HG02642 (cell line): ENCODE measurements at regions not wholly inside any gene's neighbourhood (a gene's known extent, or its start where the extent isn't known, plus 50 kb on each side); places are given as distances from the start of the nearest gene placed in this dataset.
"Not testable (repeated sequence)": the region's sequence is repeated elsewhere in the genome, so short reads cannot be mapped to it uniquely, and the experiment has no call there.

Source experiments
- ATAC-seq: cut with Tn5 transposase; IDR thresholded peaks from one replicate; pipeline ENCODE4 v1.9.1; 2021; ENCODE audit warnings: mild to moderate bottlenecking; ENCODE audit not compliant: unreplicated experiment, poor library complexity

GRCh38 chr10:121338206-121338980, 259.9 kb downstream of the FGFR2 start:
- no peak for ATAC-seq

DNA sequence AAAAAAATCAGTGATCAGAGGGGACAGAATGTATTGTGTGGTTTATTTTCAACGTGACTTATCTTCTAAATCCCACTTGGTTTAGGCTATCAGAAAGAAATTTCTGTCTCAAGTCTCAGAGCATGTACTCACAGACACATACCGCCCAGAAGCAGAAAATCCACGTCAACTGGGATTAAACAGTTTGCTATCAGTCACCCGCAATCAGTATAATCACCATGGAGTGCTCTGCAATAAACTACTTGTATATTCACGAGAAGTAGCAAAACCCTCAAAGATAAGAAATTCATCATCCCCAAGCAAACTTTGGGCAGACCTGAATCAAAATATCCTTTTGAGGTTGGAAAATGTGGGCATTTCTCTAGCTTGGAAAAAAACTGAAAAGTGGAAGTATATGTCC, 259.1 kb downstream of the FGFR2 start:
- ATAC-seq, result no peak

GRCh38 chr10:121340271-121340831, 257.9 kb downstream of the FGFR2 start:
- no peak for ATAC-seq

- no peak for ATAC-seq
Measured at GRCh38 chr10:121351540-121351939, 246.7 kb downstream of the FGFR2 start.

DNA sequence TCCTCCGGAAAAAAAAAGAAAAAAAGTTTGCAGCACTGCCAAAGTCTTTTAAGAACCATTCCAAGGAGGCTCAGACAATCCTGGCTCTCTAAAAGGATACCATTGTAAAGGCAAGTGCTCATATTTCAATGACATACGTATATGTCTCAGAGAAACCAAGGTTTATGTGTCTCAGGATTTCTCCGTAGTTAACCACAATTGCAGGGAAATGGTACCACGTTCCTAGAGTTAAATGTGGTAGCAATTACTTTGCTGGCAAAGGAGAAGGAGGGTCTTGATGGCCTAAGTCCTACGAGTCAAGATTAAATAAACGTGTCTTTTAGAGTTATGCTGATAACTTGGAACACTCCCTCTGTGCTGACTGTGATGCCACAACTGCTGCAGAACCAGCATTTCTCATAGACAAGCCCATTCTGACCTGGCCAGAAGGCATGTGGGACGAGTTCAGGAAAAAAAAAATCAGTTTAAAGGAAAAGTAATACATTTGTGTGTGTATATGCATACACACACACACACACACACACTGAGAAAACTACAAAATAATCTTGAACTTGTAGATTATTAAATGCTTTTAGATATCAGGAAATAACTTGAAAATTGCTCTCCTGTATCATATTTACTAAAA, 245.9 kb downstream of the FGFR2 start:
- no peak for ATAC-seq

DNA sequence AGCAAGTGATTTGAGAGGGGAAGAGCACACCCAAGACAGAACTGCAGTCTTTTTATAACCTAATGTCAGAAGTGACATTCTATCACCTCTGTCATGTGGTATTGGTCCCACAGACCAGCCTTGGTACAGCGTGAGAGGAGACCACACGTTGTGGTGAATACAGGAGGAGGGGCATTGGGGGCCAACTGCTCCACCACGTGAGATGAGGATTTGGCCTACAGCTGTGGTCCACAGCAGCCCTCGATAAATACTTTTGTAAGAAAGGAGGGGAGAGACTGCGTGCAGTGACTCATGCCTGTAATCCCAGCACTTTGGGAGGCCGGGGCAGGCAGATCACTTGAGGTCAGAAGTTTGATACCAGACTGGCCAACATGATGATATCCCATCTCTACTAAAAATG, 243.1 kb downstream of the FGFR2 start:
- no peak for ATAC-seq

DNA sequence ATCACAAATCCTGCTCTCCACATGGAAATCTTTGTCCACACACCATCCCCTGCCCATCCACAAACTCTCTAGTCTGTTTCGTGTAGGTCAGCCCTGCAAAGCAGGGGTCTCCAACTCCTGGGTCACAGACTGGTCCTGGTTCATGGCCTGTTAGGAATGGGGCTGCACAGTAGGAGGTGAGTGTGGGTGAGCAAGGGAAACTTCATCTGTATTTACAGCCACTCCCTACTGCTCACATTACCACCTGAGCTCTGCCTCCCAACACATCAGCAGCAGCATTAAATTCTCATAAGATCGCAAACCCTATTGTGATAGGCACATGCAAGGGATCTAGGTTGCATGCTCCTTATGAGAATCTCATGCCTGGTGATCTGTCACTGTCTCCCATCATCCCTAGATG, 242.1 kb downstream of the FGFR2 start:
- no peak for ATAC-seq

GRCh38 chr10:121357401-121357800, 240.8 kb downstream of the FGFR2 start:
- no peak for ATAC-seq

DNA sequence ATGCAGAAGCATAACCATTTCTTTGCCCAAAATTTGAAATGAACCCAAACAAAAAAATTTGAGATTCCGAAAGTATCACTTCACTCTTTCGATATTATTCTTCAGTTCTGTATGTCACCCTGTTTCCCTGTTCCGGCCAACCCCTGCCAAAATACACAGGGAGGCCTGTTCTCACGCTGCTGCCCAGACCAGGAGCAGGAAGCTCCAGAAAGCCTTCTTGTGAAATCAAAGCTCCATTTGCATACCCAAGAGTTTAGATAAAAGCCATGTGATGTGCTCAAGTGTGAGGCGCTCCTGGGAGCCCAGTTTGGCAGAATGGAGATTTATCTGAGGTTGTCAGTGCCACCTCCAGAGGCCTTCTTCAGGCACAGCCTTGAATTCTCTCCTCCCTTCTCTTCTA, 236.2 kb downstream of the FGFR2 start:
- no peak for ATAC-seq

GRCh38 chr10:121365566-121365965, 232.7 kb downstream of the FGFR2 start:
- no peak for ATAC-seq

GRCh38 chr10:121368347-121369025, 229.8 kb downstream of the FGFR2 start:
- no peak for ATAC-seq

GRCh38 chr10:121369616-121370015, 228.6 kb downstream of the FGFR2 start:
- no peak for ATAC-seq

- ATAC-seq, result no peak
Measured at GRCh38 chr10:121371836-121372235, 226.4 kb downstream of the FGFR2 start.

DNA sequence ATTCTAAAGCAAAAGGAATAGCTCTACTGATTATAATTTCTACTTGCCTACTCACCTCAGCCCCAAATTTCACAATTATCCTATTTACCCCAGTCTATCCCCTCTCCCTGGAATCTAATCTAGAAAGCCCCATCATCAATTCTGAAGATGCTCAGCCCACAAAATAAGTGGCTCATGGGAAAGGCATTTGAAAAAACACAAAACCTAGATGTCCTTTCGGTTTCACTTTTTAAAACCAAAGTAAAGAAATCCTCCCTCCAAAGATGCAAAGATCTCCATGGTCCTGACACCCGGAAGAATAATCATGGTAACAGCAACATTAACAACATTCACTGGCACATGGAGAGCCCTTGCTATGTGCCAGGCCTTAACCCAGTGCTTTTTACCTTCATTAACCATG, 224.8 kb downstream of the FGFR2 start:
- no peak for ATAC-seq

DNA sequence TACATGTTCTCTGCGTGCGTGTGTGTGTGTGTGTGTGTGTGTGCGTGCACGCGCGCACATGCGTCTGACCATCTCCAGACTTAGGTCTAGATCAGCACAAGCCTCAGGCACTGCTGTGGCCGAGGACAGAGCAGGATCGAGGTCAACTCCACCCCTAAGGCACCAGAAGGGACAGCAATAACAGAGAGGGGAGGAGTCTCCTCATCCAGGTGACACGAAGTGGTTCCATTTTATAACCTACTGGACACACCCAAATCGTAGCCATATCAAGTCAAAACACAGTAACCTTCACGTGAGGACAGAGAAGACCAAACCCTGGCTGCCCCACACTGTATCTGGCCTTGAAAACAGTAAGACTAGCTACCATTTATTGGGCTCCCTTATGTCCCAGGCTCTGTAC, 224.1 kb downstream of the FGFR2 start:
- no peak for ATAC-seq

GRCh38 chr10:121375172-121375571, 223.1 kb downstream of the FGFR2 start:
- no peak for ATAC-seq

- no peak for ATAC-seq
Measured at GRCh38 chr10:121378251-121378801, 219.9 kb downstream of the FGFR2 start.

DNA sequence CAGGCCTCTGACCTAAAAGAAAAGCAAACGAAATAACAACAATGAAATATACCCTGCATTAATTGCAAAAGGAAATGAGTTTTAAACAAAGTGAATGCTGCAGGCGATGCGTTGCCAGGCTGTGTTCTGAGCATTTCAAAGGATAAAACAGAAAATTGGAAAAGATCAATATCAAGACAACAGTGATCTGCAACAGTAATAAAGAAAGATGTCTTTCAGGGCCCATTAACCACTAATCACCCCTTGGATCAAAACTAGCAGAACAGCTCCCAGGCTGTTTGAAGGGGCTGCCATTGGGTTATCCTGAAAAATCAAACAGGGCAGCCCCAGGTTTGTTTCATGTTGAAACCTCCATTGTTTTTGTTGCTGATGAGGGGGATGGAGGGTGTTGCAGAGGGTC, 219.2 kb downstream of the FGFR2 start:
- no peak for ATAC-seq

- ATAC-seq, result no peak
Measured at GRCh38 chr10:121380211-121380610, 218.0 kb downstream of the FGFR2 start.

DNA sequence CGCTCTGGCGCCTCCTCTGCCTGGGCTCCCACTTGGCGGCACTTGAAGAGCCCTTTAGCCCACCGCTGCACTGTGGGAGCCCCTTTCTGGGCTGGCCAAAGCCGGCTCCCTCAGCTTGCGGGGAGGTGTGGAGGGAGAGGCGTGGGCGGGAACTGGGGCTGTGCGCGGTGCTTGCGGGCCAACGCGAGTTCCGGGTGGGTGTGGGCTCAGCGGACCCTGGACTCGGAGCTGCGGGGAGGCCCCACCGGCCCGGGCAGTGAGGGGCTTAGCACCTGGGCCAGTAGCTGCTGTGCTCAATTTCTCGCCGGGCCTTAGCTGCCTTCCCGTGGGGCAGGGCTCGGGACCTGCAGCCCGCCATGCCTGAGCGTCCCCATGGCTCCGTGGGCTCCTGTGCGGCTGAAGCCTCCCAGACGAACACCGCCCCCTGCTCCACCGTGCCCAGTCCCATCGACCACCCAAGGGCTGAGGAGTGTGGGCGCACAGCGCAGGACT, 216.2 kb downstream of the FGFR2 start:
- not testable (repeated sequence) for ATAC-seq

DNA sequence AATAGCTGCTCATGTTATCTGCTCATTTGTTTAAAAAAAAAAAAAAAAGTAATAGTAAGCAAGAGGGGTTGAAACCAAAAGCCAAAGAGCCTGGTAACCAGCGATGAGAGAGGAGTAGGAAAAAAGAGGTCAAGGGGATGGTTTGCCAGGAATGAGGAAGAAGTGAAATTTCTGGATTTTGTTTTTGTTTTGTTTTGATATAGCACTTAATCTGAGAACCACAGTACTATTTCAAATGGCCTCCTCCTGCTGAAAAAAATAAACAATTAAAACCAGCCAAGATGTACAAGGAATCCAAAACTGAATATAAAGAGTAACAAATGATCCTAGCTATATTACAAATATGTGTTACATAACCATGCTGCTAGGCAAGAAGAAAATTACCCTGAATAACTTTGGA, 213.1 kb downstream of the FGFR2 start:
- ATAC-seq, result no peak
